ENCODE measurements at regions not wholly inside any gene's neighbourhood (a gene's known extent, or its start where the extent isn't known, plus 50 kb on each side); places are given as distances from the start of the nearest gene placed in this dataset.

DNA sequence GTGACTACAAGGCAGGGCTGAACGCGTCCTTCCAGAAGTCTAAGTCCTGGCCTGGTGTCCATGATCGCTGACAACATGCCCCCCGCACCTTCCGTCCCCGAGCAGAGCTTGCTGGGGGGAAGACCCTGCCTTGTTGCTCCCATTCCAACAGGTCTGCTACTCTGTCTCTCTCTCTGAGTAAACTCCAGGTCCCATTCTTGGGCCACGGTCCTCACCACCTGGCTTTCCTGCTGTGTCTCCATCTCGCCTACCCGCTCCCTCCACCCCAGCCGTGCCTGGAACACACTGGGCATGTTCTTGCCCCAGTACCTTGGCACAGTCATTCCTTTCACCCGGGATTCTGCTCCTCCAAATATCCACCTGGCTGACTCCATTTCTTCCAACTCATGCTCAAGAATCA is 162.3 kb downstream of the BMP7 start:
- H3K4me1 Mint-ChIP-seq, result no peaks in the 10 kb centered on the region
- Histone ChIP-seq H3K27ac (ENCODE audit: insufficient read depth, low read length, poor library complexity, severe bottlenecking) (no peak overlapping the region), H3K4me3 (ENCODE audit: low read depth, low read length) (no peak overlapping the region), H3K4me1 (ENCODE audit: control insufficient read depth, insufficient read depth, low read length, poor library complexity, severe bottlenecking) (no peaks in the 10 kb centered on the region), H3K36me3 (ENCODE audit: control insufficient read depth, insufficient read depth, low read length) (no peaks in the 10 kb centered on the region), H3K9me3 (ENCODE audit: control insufficient read depth in 2 of 2, low read length in 2 of 2) (no peaks in the 10 kb centered on the region), H3K27me3 (ENCODE audit: control insufficient read depth, insufficient read depth, low read length) (no peaks in the 10 kb centered on the region)
- DNase-seq (no peak), ATAC-seq (ENCODE audit: low read depth in 2 of 2) (no peak)
- no peak overlapping the region for H3K4me3 Mint-ChIP-seq
- no peaks in the 10 kb centered on the region for H3K36me3 Mint-ChIP-seq
- peaks cover 12% of the 10 kb centered on the region for H3K27me3 Mint-ChIP-seq
- H3K27ac Mint-ChIP-seq, result no peak overlapping the region
- H3K9me3 Mint-ChIP-seq, result peaks cover 0 to 4% (median 0%) of the 10 kb centered on the region in 7 donors

DNA sequence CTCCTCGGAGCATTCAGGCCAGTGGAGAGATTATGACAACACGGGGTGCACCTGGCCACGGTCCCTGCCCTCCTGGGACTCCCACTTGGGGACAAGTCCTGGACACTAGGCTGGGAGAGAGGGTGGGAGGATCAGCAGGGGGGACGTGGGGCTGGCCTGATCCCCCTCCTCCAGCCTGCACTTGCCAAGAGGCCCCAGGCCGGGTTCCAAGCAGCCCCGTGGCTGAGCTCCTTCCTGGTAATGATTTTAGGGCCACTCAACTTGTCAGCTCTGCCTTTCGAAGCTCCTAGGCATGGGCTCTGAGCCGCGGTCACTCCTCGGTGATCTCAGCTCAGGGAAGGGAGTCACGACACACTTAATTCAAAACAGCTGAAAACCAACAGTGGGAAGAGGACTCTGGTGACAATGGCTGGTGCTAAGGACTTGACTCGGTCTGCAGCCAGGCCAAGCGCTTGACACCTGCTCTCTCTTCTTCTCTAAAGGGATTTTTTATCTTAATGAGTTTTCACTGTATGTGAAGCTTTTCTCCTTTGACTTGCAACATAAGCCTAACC is 161.7 kb downstream of the BMP7 start:
- H3K27ac Mint-ChIP-seq, result no peak overlapping the region
- Histone ChIP-seq H3K27me3 (ENCODE audit: control insufficient read depth, insufficient read depth, low read length) (no peaks in the 10 kb centered on the region), H3K4me1 (ENCODE audit: control insufficient read depth, insufficient read depth, low read length, poor library complexity, severe bottlenecking) (no peaks in the 10 kb centered on the region), H3K36me3 (ENCODE audit: control insufficient read depth, insufficient read depth, low read length) (no peaks in the 10 kb centered on the region), H3K27ac (ENCODE audit: insufficient read depth, low read length, poor library complexity, severe bottlenecking) (no peak overlapping the region), H3K4me3 (ENCODE audit: low read depth, low read length) (no peak overlapping the region), H3K9me3 (ENCODE audit: control insufficient read depth in 2 of 2, low read length in 2 of 2) (no peaks in the 10 kb centered on the region)
- peaks cover 0 to 2% (median 0%) of the 10 kb centered on the region in 7 donors for H3K9me3 Mint-ChIP-seq
- H3K27me3 Mint-ChIP-seq, result peaks cover 12% of the 10 kb centered on the region
- DNase-seq (no peak), ATAC-seq (ENCODE audit: low read depth in 2 of 2) (no peak)
- no peaks in the 10 kb centered on the region for H3K36me3 Mint-ChIP-seq
- H3K4me1 Mint-ChIP-seq, result no peaks in the 10 kb centered on the region
- no peak overlapping the region for H3K4me3 Mint-ChIP-seq

DNA sequence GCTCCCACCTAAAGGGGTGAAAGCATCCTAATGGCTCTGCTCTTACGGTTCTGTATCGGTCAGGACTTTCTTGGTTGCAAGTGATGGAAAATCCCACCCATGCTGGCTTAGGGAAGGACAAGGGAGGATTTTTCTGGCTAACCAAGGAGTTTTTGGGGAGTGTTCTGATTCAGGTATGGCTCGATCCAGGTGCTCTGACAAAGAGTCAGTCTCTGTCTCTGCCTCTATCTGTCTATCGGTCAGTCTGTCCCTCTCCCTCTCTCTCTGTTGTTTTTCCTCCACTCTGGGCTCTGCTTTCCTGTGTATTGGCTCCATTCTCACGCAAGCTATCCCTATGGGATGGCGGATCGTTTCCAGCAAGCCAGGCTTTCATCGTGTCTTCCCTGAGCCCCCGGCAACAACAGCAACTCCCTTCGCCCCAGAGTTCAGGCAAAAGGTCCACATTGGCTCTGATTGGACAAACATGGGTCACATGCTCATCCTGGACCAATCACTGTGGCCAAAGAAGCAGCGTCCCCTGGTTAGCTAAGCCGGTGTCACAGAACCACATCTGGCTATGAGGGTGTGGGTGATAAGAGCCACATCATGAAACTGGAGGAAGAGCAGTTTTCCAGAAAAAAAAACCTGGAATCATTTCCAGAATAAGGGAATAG is 160.3 kb downstream of the BMP7 start:
- no peaks in the 10 kb centered on the region for H3K36me3 Mint-ChIP-seq
- Histone ChIP-seq H3K27ac (ENCODE audit: insufficient read depth, low read length, poor library complexity, severe bottlenecking) (no peak overlapping the region), H3K4me3 (ENCODE audit: low read depth, low read length) (no peak overlapping the region), H3K4me1 (ENCODE audit: control insufficient read depth, insufficient read depth, low read length, poor library complexity, severe bottlenecking) (no peaks in the 10 kb centered on the region), H3K36me3 (ENCODE audit: control insufficient read depth, insufficient read depth, low read length) (no peaks in the 10 kb centered on the region), H3K9me3 (ENCODE audit: control insufficient read depth in 2 of 2, low read length in 2 of 2) (peaks cover 0 to 2% of the 10 kb centered on the region in 2 experiments), H3K27me3 (ENCODE audit: control insufficient read depth, insufficient read depth, low read length) (no peaks in the 10 kb centered on the region)
- no peaks in the 10 kb centered on the region for H3K4me1 Mint-ChIP-seq
- H3K4me3 Mint-ChIP-seq, result no peak overlapping the region
- H3K9me3 Mint-ChIP-seq, result peaks cover 0 to 4% (median 0%) of the 10 kb centered on the region in 7 donors
- peaks cover 12% of the 10 kb centered on the region for H3K27me3 Mint-ChIP-seq
- no peak overlapping the region for H3K27ac Mint-ChIP-seq
- DNase-seq, result no peak
- ATAC-seq (ENCODE audit: low read depth in 2 of 2), result no peak

DNA sequence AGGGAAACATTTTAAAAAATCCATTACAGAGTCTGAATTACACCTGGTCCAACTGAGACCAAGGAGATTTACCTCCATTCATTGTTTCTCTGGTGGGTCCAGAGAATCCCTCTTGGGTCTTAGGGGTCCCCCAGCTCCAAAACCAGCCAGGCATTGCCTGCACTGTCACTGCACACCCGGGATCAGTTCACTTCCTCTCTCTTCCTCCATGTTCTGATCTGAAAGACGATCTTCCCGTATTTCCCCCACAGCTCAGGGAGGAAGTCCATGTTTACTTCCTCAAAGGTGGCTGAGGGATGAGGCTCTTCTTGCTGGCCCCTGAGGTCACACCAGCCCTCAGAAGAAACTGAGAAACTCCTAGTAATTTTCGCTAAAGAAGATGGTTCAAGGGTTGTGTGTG is 159.7 kb downstream of the BMP7 start:
- no peak for ATAC-seq (ENCODE audit: low read depth in 2 of 2)

DNA sequence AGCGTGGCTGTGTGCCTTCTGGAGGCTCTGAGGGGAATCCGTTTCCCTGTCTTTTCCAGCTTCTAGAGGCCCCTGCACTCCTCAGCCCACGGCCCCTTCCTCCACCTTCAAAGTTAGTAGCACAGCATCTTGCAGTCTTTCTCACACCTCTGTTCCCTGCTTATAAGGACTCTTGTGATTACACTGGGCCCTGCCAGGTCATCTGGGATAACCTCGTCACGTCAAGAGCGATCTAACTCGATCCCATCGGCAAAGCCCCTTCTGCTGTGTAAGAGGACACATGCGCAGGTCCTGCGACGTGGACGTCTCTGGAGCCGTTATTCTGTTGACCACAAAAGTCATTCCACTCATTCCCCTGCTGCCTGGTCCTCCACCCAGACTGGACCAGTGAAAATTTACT is 159.2 kb downstream of the BMP7 start:
- H3K27me3 ChIP-seq (ENCODE audit: control insufficient read depth, insufficient read depth, low read length), result no peaks in the 10 kb centered on the region

More for the DNA sequence above, 159.7 kb downstream of the BMP7 start:
- Mint-ChIP-seq H3K4me3 (peak overlapping the region in 1 of 4 donors; percentile 32), H3K36me3 (no peaks in the 10 kb centered on the region), H3K9me3 (peaks cover 0 to 4% (median 0%) of the 10 kb centered on the region in 7 donors), H3K27ac (no peak overlapping the region), H3K4me1 (no peaks in the 10 kb centered on the region), H3K27me3 (peaks cover 12% of the 10 kb centered on the region)
- Histone ChIP-seq H3K4me3 (ENCODE audit: low read depth, low read length) (no peak overlapping the region), H3K9me3 (ENCODE audit: control insufficient read depth in 2 of 2, low read length in 2 of 2) (peaks cover 0 to 2% of the 10 kb centered on the region in 2 experiments), H3K27me3 (ENCODE audit: control insufficient read depth, insufficient read depth, low read length) (no peaks in the 10 kb centered on the region), H3K4me1 (ENCODE audit: control insufficient read depth, insufficient read depth, low read length, poor library complexity, severe bottlenecking) (no peaks in the 10 kb centered on the region), H3K27ac (ENCODE audit: insufficient read depth, low read length, poor library complexity, severe bottlenecking) (no peak overlapping the region), H3K36me3 (ENCODE audit: control insufficient read depth, insufficient read depth, low read length) (no peaks in the 10 kb centered on the region)
- DNase-seq, result no peak

DNA sequence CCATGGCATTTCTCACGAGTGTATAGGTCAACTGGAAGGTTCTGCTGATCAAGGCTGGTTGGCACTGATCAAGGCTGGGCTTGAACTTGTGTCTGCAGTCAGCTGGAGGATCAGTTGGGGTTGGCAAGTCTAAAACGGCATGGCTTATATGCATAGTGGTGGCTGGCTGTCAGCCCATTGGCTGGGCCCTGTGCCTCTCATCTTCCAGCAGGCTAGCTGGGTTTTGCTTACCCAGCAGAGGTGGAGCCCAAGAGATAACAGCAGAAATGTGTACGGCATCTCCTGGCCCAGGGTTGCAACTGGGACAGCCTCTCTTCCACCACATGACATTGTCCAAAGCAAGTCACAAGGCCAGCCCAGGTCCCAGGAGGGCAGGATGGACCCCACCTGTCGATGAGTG is 158.2 kb downstream of the BMP7 start:
- DNase-seq, result no peak
- H3K36me3 Mint-ChIP-seq, result no peaks in the 10 kb centered on the region
- peaks cover 12% of the 10 kb centered on the region for H3K27me3 Mint-ChIP-seq
- H3K27me3 ChIP-seq (ENCODE audit: control insufficient read depth, insufficient read depth, low read length), result no peaks in the 10 kb centered on the region
- no peaks in the 10 kb centered on the region for H3K4me1 ChIP-seq (ENCODE audit: control insufficient read depth, insufficient read depth, low read length, poor library complexity, severe bottlenecking)
- no peak for ATAC-seq (ENCODE audit: low read depth in 2 of 2)
- peaks cover 0 to 2% of the 10 kb centered on the region in 2 experiments for H3K9me3 ChIP-seq (ENCODE audit: control insufficient read depth in 2 of 2, low read length in 2 of 2)
- H3K9me3 Mint-ChIP-seq, result peaks cover 0 to 2% (median 0%) of the 10 kb centered on the region in 7 donors
- H3K4me3 ChIP-seq (ENCODE audit: low read depth, low read length), result no peak overlapping the region
- no peaks in the 10 kb centered on the region for H3K36me3 ChIP-seq (ENCODE audit: control insufficient read depth, insufficient read depth, low read length)
- H3K27ac ChIP-seq (ENCODE audit: insufficient read depth, low read length, poor library complexity, severe bottlenecking), result no peak overlapping the region
- H3K27ac Mint-ChIP-seq, result no peak overlapping the region
- H3K4me1 Mint-ChIP-seq, result no peaks in the 10 kb centered on the region
- H3K4me3 Mint-ChIP-seq, result no peak overlapping the region

More for the DNA sequence above, 159.2 kb downstream of the BMP7 start:
- Histone ChIP-seq H3K27ac (ENCODE audit: insufficient read depth, low read length, poor library complexity, severe bottlenecking) (no peak overlapping the region), H3K9me3 (ENCODE audit: control insufficient read depth in 2 of 2, low read length in 2 of 2) (peaks cover 0 to 2% of the 10 kb centered on the region in 2 experiments), H3K4me1 (ENCODE audit: control insufficient read depth, insufficient read depth, low read length, poor library complexity, severe bottlenecking) (no peaks in the 10 kb centered on the region), H3K36me3 (ENCODE audit: control insufficient read depth, insufficient read depth, low read length) (no peaks in the 10 kb centered on the region), H3K4me3 (ENCODE audit: low read depth, low read length) (no peak overlapping the region)
- DNase-seq, result no peak
- Mint-ChIP-seq H3K27me3 (peaks cover 12% of the 10 kb centered on the region), H3K9me3 (peaks cover 0 to 2% (median 0%) of the 10 kb centered on the region in 7 donors), H3K4me1 (no peaks in the 10 kb centered on the region), H3K4me3 (no peak overlapping the region), H3K27ac (no peak overlapping the region), H3K36me3 (no peaks in the 10 kb centered on the region)
- ATAC-seq (ENCODE audit: low read depth in 2 of 2), result no peak

DNA sequence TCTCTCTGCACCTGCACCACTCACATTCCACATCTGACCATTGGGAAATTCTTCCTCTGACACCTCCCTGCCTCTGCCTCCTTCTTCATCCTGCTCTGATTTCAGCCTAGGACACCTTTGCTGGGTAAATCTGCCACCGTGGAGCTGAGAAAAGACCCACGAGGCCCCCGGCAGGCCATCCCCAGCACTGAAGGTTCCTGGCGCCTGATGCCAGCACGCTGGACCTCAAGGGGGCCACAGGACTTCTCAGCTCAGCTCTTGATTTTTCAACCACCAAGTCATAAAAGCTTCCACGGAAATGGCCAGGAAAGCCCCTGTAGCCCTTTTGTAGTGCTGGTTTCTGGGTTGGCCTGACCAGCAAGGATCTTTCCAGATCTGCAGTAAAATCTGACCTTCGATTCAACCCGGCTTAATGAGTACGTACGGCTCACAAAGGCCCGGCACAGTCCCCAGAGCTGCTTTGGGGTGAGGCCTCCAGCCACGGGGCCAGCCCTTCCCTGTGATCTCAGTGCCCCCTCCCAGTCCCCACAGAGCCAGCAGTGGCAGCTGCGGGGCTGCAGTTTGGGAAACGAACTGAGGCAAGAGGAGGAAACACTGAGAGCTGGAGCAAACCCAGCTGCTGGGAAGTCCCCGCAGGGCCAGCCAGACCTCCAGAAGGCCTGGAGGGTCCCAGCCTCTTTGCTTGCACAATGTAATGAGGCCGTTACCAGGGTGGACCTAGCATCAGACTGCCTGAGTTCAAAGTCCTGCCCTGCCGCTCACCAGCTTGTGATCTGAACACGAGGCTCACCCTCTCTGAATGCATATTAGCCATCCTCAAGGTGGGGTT is 157.5 kb downstream of the BMP7 start:
- no peaks in the 10 kb centered on the region for H3K36me3 ChIP-seq (ENCODE audit: control insufficient read depth, insufficient read depth, low read length)
- H3K27me3 ChIP-seq (ENCODE audit: control insufficient read depth, insufficient read depth, low read length), result no peaks in the 10 kb centered on the region
- no peaks in the 10 kb centered on the region for H3K4me1 ChIP-seq (ENCODE audit: control insufficient read depth, insufficient read depth, low read length, poor library complexity, severe bottlenecking)
- peaks cover 0 to 2% of the 10 kb centered on the region in 2 experiments for H3K9me3 ChIP-seq (ENCODE audit: control insufficient read depth in 2 of 2, low read length in 2 of 2)
- ATAC-seq (ENCODE audit: low read depth in 2 of 2) (no peak), DNase-seq (no peak)
- H3K27me3 Mint-ChIP-seq, result peaks cover 12% of the 10 kb centered on the region
- no peaks in the 10 kb centered on the region for H3K36me3 Mint-ChIP-seq
- peaks cover 0 to 2% (median 0%) of the 10 kb centered on the region in 7 donors for H3K9me3 Mint-ChIP-seq
- no peaks in the 10 kb centered on the region for H3K4me1 Mint-ChIP-seq
- no peak overlapping the region for H3K27ac Mint-ChIP-seq
- H3K4me3 Mint-ChIP-seq, result no peak overlapping the region
- no peak overlapping the region for H3K27ac ChIP-seq (ENCODE audit: insufficient read depth, low read length, poor library complexity, severe bottlenecking)
- H3K4me3 ChIP-seq (ENCODE audit: low read depth, low read length), result no peak overlapping the region
